HFFc6 (cell line): ENCODE measurements at regions not wholly inside any gene's neighbourhood (a gene's known extent, or its start where the extent isn't known, plus 50 kb on each side); places are given as distances from the start of the nearest gene placed in this dataset.

Experiments used
- DNase-seq: peaks from one replicate; pipeline ENCODE4 v3.0.0-alpha.2; 2018
- H3K27ac Mint-ChIP-seq: 2 replicates; pipeline ENCODE4 v1.8.0; 2020; ENCODE audit warnings: mild to moderate bottlenecking, mixed read lengths
- H3K27me3 Mint-ChIP-seq: 2 replicates; pipeline ENCODE4 v1.8.0; 2021; ENCODE audit warnings: mild to moderate bottlenecking, moderate library complexity, mixed read lengths; ENCODE audit not compliant: insufficient read depth
- H3K36me3 Mint-ChIP-seq: 2 replicates; pipeline ENCODE4 v1.8.0; 2021; ENCODE audit warnings: low read depth, mixed read lengths
- H3K4me1 Mint-ChIP-seq: 2 replicates; pipeline ENCODE4 v1.8.0; 2020; ENCODE audit warnings: low read depth, mixed read lengths
- H3K4me3 Mint-ChIP-seq: 2 replicates; pipeline ENCODE4 v1.8.0; 2020; ENCODE audit warnings: mild to moderate bottlenecking, moderate library complexity, mixed read lengths
- H3K9me3 Mint-ChIP-seq: 2 replicates; pipeline ENCODE4 v1.8.0; 2020; ENCODE audit warnings: mild to moderate bottlenecking, mixed read lengths
- CTCF ChIP-seq: fragments of 200-600 bp; sonication (generic); IDR thresholded peaks from 2 replicates; pipeline ENCODE4 v1.5.0; 2021; ENCODE audit warnings: antibody characterized with exemption, mild to moderate bottlenecking

GRCh38 chr9:19649336-19650041 lies 139.3 kb downstream of the SLC24A2 start:
- Mint-ChIP-seq H3K4me1 (no peaks in the 10 kb centered on the region), H3K9me3 (peaks cover 30% of the 10 kb centered on the region), H3K4me3 (no peak overlapping the region), H3K36me3 (no peaks in the 10 kb centered on the region), H3K27me3 (no peaks in the 10 kb centered on the region), H3K27ac (no peak overlapping the region)
- DNase-seq = no peak
- no peak for TF ChIP-seq CTCF

GRCh38 chr9:19648672-19649071 lies 140.2 kb downstream of the SLC24A2 start:
- Mint-ChIP-seq H3K27ac (no peak overlapping the region), H3K9me3 (peaks cover 25% of the 10 kb centered on the region), H3K27me3 (no peaks in the 10 kb centered on the region), H3K4me3 (no peak overlapping the region), H3K4me1 (no peaks in the 10 kb centered on the region), H3K36me3 (no peaks in the 10 kb centered on the region)
- no peak for TF ChIP-seq CTCF
- DNase-seq = no peak

- Mint-ChIP-seq H3K9me3 (peaks cover 22% of the 10 kb centered on the region), H3K27me3 (no peaks in the 10 kb centered on the region), H3K4me3 (no peak overlapping the region), H3K4me1 (no peaks in the 10 kb centered on the region), H3K36me3 (no peaks in the 10 kb centered on the region), H3K27ac (no peak overlapping the region)
- no peak for TF ChIP-seq CTCF
- DNase-seq = no peak
Observed at GRCh38 chr9:19643875-19644274, 145.0 kb downstream of the SLC24A2 start.

- Mint-ChIP-seq H3K9me3 (peaks cover 22% of the 10 kb centered on the region), H3K4me3 (no peak overlapping the region), H3K36me3 (no peaks in the 10 kb centered on the region), H3K27ac (no peak overlapping the region), H3K27me3 (no peaks in the 10 kb centered on the region; the same call in 1 of the 2 replicates), H3K4me1 (no peaks in the 10 kb centered on the region)
- DNase-seq = no peak
- TF ChIP-seq CTCF = no peak
Observed at GRCh38 chr9:19642256-19642655, 146.6 kb downstream of the SLC24A2 start.

GRCh38 chr9:19641046-19641445 lies 147.8 kb downstream of the SLC24A2 start:
- Mint-ChIP-seq H3K36me3 (no peaks in the 10 kb centered on the region), H3K27me3 (no peaks in the 10 kb centered on the region; the same call in 1 of the 2 replicates), H3K9me3 (peaks cover 15% of the 10 kb centered on the region), H3K27ac (no peak overlapping the region), H3K4me3 (no peak overlapping the region), H3K4me1 (no peaks in the 10 kb centered on the region)
- DNase-seq = no peak
- no peak; the same call in 1 of the 2 replicates for TF ChIP-seq CTCF
